Large intestine (tissue), 3 donors: ENCODE measurements at regions not wholly inside any gene's neighbourhood (a gene's known extent, or its start where the extent isn't known, plus 50 kb on each side); places are given as distances from the start of the nearest gene placed in this dataset.

Experiments
- DNase-seq, 2 donors: peaks; one replicate each; pipeline versions ENCODE4 v3.0.0 to v3.0.0-alpha.2; 2013
- H3K27ac ChIP-seq: one replicate; pipeline ENCODE4 v1.5.1; 2013; ENCODE audit warnings: low read length
- H3K27me3 ChIP-seq: 2 replicates; pipeline ENCODE4 v1.6.1; 2013; ENCODE audit warnings: low read length; ENCODE audit not compliant: control insufficient read depth, insufficient read depth
- H3K36me3 ChIP-seq: 2 replicates; pipeline ENCODE4 v1.6.1; 2013; ENCODE audit warnings: low read length; ENCODE audit not compliant: control insufficient read depth, insufficient read depth
- H3K4me1 ChIP-seq: one replicate; pipeline ENCODE4 v1.6.1; 2013; ENCODE audit warnings: low read length; ENCODE audit not compliant: control insufficient read depth, insufficient read depth
- H3K4me3 ChIP-seq: one replicate; pipeline ENCODE4 v1.5.1; 2013; ENCODE audit warnings: low read length
- H3K9me3 ChIP-seq: one replicate; pipeline ENCODE4 v1.6.1; 2013; ENCODE audit warnings: mild to moderate bottlenecking, low read depth, low read length, moderate library complexity; ENCODE audit not compliant: control insufficient read depth
- WGBS: methylation state at CpG from one replicate; pipeline ENCODE4 v1.1.5; 2013; ENCODE audit warnings: low lambda C conversion rate; ENCODE audit not compliant: insufficient coverage; 5-methylcytosine and 5-hydroxymethylcytosine counted together

DNA sequence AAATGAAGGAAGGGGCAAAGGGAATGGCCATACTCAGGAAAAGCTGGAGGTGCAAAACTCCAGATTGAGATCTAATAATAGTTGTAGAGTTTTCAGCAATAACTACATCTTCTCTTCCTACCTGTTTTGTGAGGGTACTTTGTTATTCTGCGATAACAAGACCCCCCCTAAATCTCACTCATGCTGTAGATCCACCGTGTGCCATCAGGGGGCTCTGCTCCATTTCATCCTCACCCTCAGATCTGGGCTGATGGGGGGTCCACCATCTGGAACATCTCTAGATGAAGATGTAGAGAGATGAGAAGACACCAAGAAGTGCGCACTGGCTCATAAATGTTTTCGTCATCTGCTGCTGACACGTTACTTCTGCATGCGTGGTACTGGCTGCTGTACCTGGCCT is 135.9 kb upstream of the KIRREL3 start:
- 100% methylated on average over 1 of the region's 6 CpGs for WGBS
- DNase-seq: no peak
- Histone ChIP-seq H3K27me3 (peaks cover 2% of the 10 kb centered on the region), H3K4me3 (no peak overlapping the region), H3K36me3 (no peaks in the 10 kb centered on the region), H3K4me1 (no peaks in the 10 kb centered on the region), H3K9me3 (no peaks in the 10 kb centered on the region), H3K27ac (no peak overlapping the region)

GRCh38 chr11:127135256-127135655 is 134.7 kb upstream of the KIRREL3 start:
- no peaks in the 10 kb centered on the region for H3K4me1 ChIP-seq
- no CpG with 5 or more reads among the region's 3 CpGs for WGBS
- no peaks in the 10 kb centered on the region for H3K36me3 ChIP-seq
- no peak overlapping the region for H3K4me3 ChIP-seq
- no peak overlapping the region for H3K27ac ChIP-seq
- DNase-seq: no peak
- H3K27me3 ChIP-seq: peaks cover 2% of the 10 kb centered on the region
- H3K9me3 ChIP-seq: no peaks in the 10 kb centered on the region

DNA sequence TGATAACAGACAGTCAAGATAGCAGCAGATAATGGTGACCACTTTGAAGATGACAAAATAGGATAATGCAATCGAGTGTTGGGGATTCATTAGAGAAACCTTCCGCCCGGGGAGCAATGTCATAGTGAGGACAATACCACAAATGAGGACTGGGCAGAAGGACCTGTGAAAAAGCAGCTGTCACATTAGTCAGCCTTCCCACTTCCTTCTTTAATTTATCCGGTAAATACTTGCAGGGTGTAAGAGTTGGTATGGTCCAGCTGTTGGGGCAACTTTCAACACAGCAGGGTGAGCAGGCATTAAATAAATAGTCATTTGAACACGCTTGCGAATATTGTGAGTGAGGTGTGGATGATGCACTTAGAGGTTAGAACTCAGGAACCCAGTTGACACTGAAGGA is 132.5 kb upstream of the KIRREL3 start:
- no peaks in the 10 kb centered on the region for H3K9me3 ChIP-seq
- DNase-seq: no peak
- H3K27me3 ChIP-seq: peaks cover 2% of the 10 kb centered on the region
- H3K36me3 ChIP-seq: no peaks in the 10 kb centered on the region
- no peak overlapping the region for H3K4me3 ChIP-seq
- no peaks in the 10 kb centered on the region for H3K4me1 ChIP-seq
- no peak overlapping the region for H3K27ac ChIP-seq
- WGBS: 67% methylated on average over 2 of the region's 6 CpGs

DNA sequence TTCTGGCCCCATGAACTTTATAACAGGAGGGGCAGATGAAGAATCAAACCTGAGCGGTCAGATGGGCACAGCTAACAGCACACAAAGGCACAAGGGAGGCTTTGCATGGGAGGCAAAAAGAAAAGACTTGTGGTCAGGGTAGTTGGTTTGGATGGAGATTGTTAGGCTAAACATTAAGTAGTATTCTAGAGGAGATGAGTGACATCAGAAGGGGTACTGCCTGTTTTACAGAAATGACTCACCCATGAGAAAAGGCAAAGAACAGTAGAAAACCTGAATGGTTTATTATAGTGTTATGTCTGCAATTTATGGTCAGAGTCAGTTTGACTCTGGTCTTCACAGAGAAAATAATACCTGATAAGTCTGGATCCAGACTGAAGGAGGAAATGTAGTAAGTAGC is 129.8 kb upstream of the KIRREL3 start:
- peak in 1 of 2 donors; percentile 31 for DNase-seq
- WGBS: no CpG with 5 or more reads among the region's 1 CpG
- no peaks in the 10 kb centered on the region for H3K36me3 ChIP-seq

DNA sequence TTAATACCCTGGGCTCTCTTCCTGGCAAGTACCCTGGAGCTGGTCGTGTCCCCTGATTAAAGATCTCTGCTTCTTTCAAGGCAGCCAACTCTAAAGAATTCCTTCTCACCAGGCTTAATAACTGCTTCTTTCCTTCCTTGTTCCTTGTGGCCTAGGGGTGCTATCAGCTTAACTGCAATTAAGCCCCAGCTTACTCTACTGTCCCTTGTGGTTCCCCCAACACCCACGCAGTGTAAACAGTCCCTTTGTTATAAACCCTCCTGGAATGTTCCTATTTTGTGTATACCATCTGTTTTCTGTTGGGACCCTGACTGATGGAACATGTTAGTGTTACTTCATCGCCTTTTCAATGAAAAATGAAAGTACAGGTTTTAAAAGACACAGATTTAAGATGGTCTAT is 126.4 kb upstream of the KIRREL3 start:
- Histone ChIP-seq H3K9me3 (no peaks in the 10 kb centered on the region), H3K27ac (no peak overlapping the region), H3K4me3 (no peak overlapping the region), H3K4me1 (no peaks in the 10 kb centered on the region), H3K36me3 (no peaks in the 10 kb centered on the region), H3K27me3 (no peaks in the 10 kb centered on the region)
- DNase-seq: no peak
- WGBS: no CpG with 5 or more reads among the region's 3 CpGs

More for the DNA sequence above, 129.8 kb upstream of the KIRREL3 start:
- Histone ChIP-seq H3K4me1 (no peaks in the 10 kb centered on the region), H3K27me3 (peaks cover 2% of the 10 kb centered on the region), H3K9me3 (no peaks in the 10 kb centered on the region), H3K4me3 (no peak overlapping the region), H3K27ac (no peak overlapping the region)

- H3K36me3 ChIP-seq: no peaks in the 10 kb centered on the region
- H3K27ac ChIP-seq: no peak overlapping the region
- H3K4me3 ChIP-seq: no peak overlapping the region
- WGBS: 69% methylated on average over 2 of the region's 5 CpGs
- H3K27me3 ChIP-seq: no peaks in the 10 kb centered on the region
- H3K9me3 ChIP-seq: no peaks in the 10 kb centered on the region
- no peak for DNase-seq
- H3K4me1 ChIP-seq: no peaks in the 10 kb centered on the region
Measured at GRCh38 chr11:127119356-127119755, 118.8 kb upstream of the KIRREL3 start.

- Histone ChIP-seq H3K27ac (no peak overlapping the region), H3K9me3 (no peaks in the 10 kb centered on the region), H3K4me1 (no peaks in the 10 kb centered on the region), H3K27me3 (no peaks in the 10 kb centered on the region), H3K4me3 (no peak overlapping the region), H3K36me3 (no peaks in the 10 kb centered on the region)
- WGBS: 84% methylated on average over 6 of the region's 9 CpGs
- no peak for DNase-seq
Measured at GRCh38 chr11:127118811-127119210, 118.2 kb upstream of the KIRREL3 start.

DNA sequence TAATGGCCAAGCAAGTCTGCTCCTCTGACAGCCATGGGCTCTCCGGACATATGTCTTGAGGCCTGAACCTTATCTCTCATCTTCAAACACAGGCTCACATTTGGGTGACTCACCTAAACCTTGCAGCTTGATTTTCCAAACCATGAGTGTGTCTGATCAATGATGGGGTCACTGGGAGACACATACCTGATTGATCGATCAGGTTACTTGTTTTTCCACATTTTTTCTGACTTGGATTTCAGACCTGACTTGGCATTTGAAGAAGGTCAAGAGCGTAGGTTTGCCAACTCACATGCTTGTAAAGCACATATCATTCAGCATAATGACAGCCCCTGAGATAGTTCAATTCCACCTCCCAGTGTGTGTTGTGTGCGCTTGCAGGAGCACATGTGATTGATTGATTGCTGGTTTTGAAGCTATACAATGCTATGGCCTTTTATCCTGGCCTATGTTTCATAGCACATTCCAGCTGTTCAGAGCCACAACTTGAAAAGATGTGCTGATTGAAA is 116.7 kb upstream of the KIRREL3 start:
- Histone ChIP-seq H3K9me3 (no peaks in the 10 kb centered on the region), H3K27me3 (peaks cover 3% of the 10 kb centered on the region), H3K4me3 (no peak overlapping the region), H3K4me1 (no peaks in the 10 kb centered on the region), H3K36me3 (no peaks in the 10 kb centered on the region), H3K27ac (no peak overlapping the region)
- DNase-seq: no peak
- no CpG with 5 or more reads among the region's 4 CpGs for WGBS

DNA sequence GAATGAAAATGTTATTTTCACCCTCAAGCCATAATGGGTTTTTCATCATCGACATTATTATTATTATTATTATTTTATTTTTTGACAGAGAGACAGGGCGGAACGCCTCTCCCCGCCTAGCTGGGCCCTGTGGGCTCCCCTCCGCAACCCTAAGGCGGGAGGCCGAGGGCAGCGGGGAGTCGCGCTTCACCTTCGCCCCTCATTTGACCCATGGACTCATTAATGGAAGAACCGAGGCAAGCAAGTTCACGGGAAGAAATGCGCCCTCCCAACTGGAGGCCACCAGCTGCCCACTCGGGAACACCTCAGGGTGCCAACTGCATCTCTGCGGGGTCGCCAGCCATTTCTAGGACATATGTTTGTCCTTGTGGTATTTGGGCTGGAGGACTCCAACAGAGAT is 115.3 kb upstream of the KIRREL3 start:
- Histone ChIP-seq H3K4me3 (no peak overlapping the region), H3K27ac (no peak overlapping the region), H3K9me3 (no peaks in the 10 kb centered on the region), H3K36me3 (no peaks in the 10 kb centered on the region), H3K4me1 (peaks cover 2% of the 10 kb centered on the region), H3K27me3 (peaks cover 3% of the 10 kb centered on the region)
- DNase-seq: no peak
- WGBS: 100% methylated on average over 3 of the region's 17 CpGs

- no CpG with 5 or more reads among the region's 5 CpGs for WGBS
- H3K27ac ChIP-seq: no peak overlapping the region
- H3K36me3 ChIP-seq: no peaks in the 10 kb centered on the region
- no peak for DNase-seq
- H3K27me3 ChIP-seq: peaks cover 3% of the 10 kb centered on the region
- no peak overlapping the region for H3K4me3 ChIP-seq
- H3K4me1 ChIP-seq: peaks cover 6% of the 10 kb centered on the region
- no peaks in the 10 kb centered on the region for H3K9me3 ChIP-seq
Measured at GRCh38 chr11:127114035-127114434, 113.5 kb upstream of the KIRREL3 start.

DNA sequence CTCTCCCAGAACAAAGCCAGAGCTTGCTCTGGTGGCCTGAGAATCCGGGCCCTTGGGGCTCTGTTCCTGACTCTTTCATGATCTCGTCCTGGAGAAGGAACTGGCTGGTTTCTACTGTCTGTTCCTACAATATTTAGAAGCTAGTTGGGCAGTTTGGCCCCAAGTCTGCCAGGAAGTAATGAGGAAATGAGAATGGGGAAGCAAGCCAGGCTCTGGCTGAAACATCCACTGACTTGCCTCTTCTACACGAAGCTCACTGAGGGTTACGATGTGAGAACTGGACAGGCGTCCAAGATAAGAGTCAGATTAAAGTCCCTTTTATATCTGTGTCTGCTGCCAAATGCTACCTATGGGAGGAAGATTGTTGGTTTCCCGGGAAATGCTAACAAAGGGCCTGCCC is 110.0 kb upstream of the KIRREL3 start:
- DNase-seq: peak in 1 of 2 donors; percentile 33
- WGBS: no CpG with 5 or more reads among the region's 6 CpGs
- peaks cover 6% of the 10 kb centered on the region for H3K4me1 ChIP-seq

More for the DNA sequence above, 110.0 kb upstream of the KIRREL3 start:
- no peaks in the 10 kb centered on the region for H3K9me3 ChIP-seq
- no peak overlapping the region for H3K27ac ChIP-seq
- no peak overlapping the region for H3K4me3 ChIP-seq
- H3K36me3 ChIP-seq: no peaks in the 10 kb centered on the region
- H3K27me3 ChIP-seq: peaks cover 3% of the 10 kb centered on the region
